MM.1S (cell line): ENCODE measurements at regions not wholly inside any gene's neighbourhood (a gene's known extent, or its start where the extent isn't known, plus 50 kb on each side); places are given as distances from the start of the nearest gene placed in this dataset.

Experiments used
- DNase-seq: peaks from one replicate; pipeline ENCODE4 v3.0.0-alpha.2; 2015
- H2AFZ ChIP-seq: fragments of 300-600 bp; sonication (generic); 2 replicates; pipeline ENCODE4 v1.6.0; 2016; ENCODE audit warnings: antibody characterized with exemption, low read length
- H3F3A ChIP-seq: fragments of 300-600 bp; sonication (generic); 2 replicates; pipeline ENCODE4 v1.6.1; 2016; ENCODE audit warnings: mild to moderate bottlenecking, antibody characterized with exemption, low read length, moderate library complexity, mixed read lengths; ENCODE audit not compliant: insufficient read depth
- H3K27ac ChIP-seq: fragments of 300-600 bp; sonication (generic); 2 replicates; pipeline ENCODE4 v1.5.1; 2016; ENCODE audit warnings: mild to moderate bottlenecking, low read length
- H3K27me3 ChIP-seq: fragments of 300-600 bp; sonication (generic); replicated peaks from 2 replicates; pipeline ENCODE4 v1.6.0; 2016; ENCODE audit warnings: low read length; ENCODE audit not compliant: insufficient read depth
- H3K36me3 ChIP-seq: fragments of 300-600 bp; sonication (generic); replicated peaks from 2 replicates; pipeline ENCODE4 v1.6.1; 2016; ENCODE audit warnings: mild to moderate bottlenecking, low read length, mixed read lengths; ENCODE audit not compliant: insufficient read depth
- H3K4me1 ChIP-seq: fragments of 300-600 bp; sonication (generic); 2 replicates; pipeline ENCODE4 v1.6.1; 2016; ENCODE audit warnings: low read length, mixed read lengths
- H3K4me2 ChIP-seq: fragments of 300-600 bp; sonication (generic); 2 replicates; pipeline ENCODE4 v1.6.0; 2016; ENCODE audit warnings: low read depth, low read length
- H3K4me3 ChIP-seq: fragments of 300-600 bp; sonication (generic); 2 replicates; pipeline ENCODE4 v1.5.1; 2016; ENCODE audit warnings: low read length, mixed read lengths
- H3K79me2 ChIP-seq: fragments of 300-600 bp; sonication (generic); 2 replicates; pipeline ENCODE4 v1.6.1; 2016; ENCODE audit warnings: mixed run types, low read length, mixed read lengths
- H3K9ac ChIP-seq: fragments of 300-600 bp; sonication (generic); 2 replicates; pipeline ENCODE4 v1.6.1; 2016; ENCODE audit warnings: low read length, mixed read lengths
- H3K9me2 ChIP-seq: fragments of 300-600 bp; sonication (generic); replicated peaks from 2 replicates; pipeline ENCODE4 v1.6.1; 2016; ENCODE audit warnings: mild to moderate bottlenecking, low read length, mixed read lengths; ENCODE audit not compliant: insufficient read depth
- H3K9me3 ChIP-seq: fragments of 300-600 bp; sonication (generic); replicated peaks from 2 replicates; pipeline ENCODE4 v1.6.1; 2016; ENCODE audit warnings: mild to moderate bottlenecking, low read length, mixed read lengths; ENCODE audit not compliant: insufficient read depth
- H4K20me1 ChIP-seq: fragments of 300-600 bp; sonication (generic); 2 replicates; pipeline ENCODE4 v1.6.1; 2016; ENCODE audit warnings: mild to moderate bottlenecking, low read length, moderate library complexity, mixed read lengths; ENCODE audit not compliant: insufficient read depth
- CTCF ChIP-seq: fragments of 300-600 bp; sonication (generic); IDR thresholded peaks from 2 replicates; pipeline ENCODE4 v1.5.1; 2016; ENCODE audit warnings: antibody characterized with exemption, low read length, mixed read lengths
- EZH2 ChIP-seq: fragments of 300-600 bp; sonication (generic); optimal IDR thresholded peaks from 2 replicates; pipeline ENCODE3; 2017; ENCODE audit warnings: low read depth, mild to moderate bottlenecking, antibody characterized with exemption, low read length, mixed read lengths
- EZH2phosphoT487 ChIP-seq: fragments of 300-600 bp; sonication (generic); IDR thresholded peaks from 2 replicates; pipeline ENCODE4 v1.6.1; 2018; ENCODE audit warnings: antibody characterized with exemption, low read length

GRCh38 chr2:42902939-42903709 lies 110.7 kb upstream of the HAAO start:
- no peak overlapping the region for H3K9ac ChIP-seq
- no peaks in the 10 kb centered on the region for H3K79me2 ChIP-seq
- no peak overlapping the region for H2AFZ ChIP-seq
- TF ChIP-seq CTCF, result no peak
- TF ChIP-seq EZH2phosphoT487, result no peak
- TF ChIP-seq EZH2, result no peak
- no peaks in the 10 kb centered on the region for H3K36me3 ChIP-seq
- H3K27ac ChIP-seq, result no peak overlapping the region
- H3K4me1 ChIP-seq, result peaks cover 11% of the 10 kb centered on the region
- H3K4me2 ChIP-seq, result no peak overlapping the region
- no peak overlapping the region for H3K4me3 ChIP-seq
- H3K27me3 ChIP-seq, result no peaks in the 10 kb centered on the region
- DNase-seq, result no peak
- H3F3A ChIP-seq, result no peaks in the 10 kb centered on the region
- H4K20me1 ChIP-seq, result no peaks in the 10 kb centered on the region
- no peaks in the 10 kb centered on the region for H3K9me3 ChIP-seq
- H3K9me2 ChIP-seq, result no peaks in the 10 kb centered on the region

GRCh38 chr2:42901076-42901640 lies 108.8 kb upstream of the HAAO start:
- DNase-seq, result no peak

GRCh38 chr2:42900289-42900891 lies 108.0 kb upstream of the HAAO start:
- no peak overlapping the region for H3K4me2 ChIP-seq
- no peaks in the 10 kb centered on the region for H4K20me1 ChIP-seq
- no peak for DNase-seq
- H3K4me3 ChIP-seq, result no peak overlapping the region
- no peaks in the 10 kb centered on the region for H3F3A ChIP-seq
- no peak overlapping the region for H3K9ac ChIP-seq
- no peaks in the 10 kb centered on the region for H3K36me3 ChIP-seq
- H3K9me2 ChIP-seq, result no peaks in the 10 kb centered on the region
- no peaks in the 10 kb centered on the region for H3K79me2 ChIP-seq
- H3K27me3 ChIP-seq, result no peaks in the 10 kb centered on the region
- no peak overlapping the region for H2AFZ ChIP-seq
- no peak overlapping the region for H3K27ac ChIP-seq
- H3K9me3 ChIP-seq, result no peaks in the 10 kb centered on the region
- no peak for TF ChIP-seq EZH2phosphoT487
- TF ChIP-seq EZH2, result no peak
- TF ChIP-seq CTCF, result no peak
- H3K4me1 ChIP-seq, result no peaks in the 10 kb centered on the region

More at GRCh38 chr2:42901076-42901640, 108.8 kb upstream of the HAAO start:
- Histone ChIP-seq H3K27ac (no peak overlapping the region), H3K9me2 (no peaks in the 10 kb centered on the region), H3K79me2 (no peaks in the 10 kb centered on the region), H3K9ac (no peak overlapping the region), H3K27me3 (no peaks in the 10 kb centered on the region), H3K36me3 (no peaks in the 10 kb centered on the region), H3K4me3 (no peak overlapping the region), H3F3A (no peaks in the 10 kb centered on the region), H3K4me1 (no peaks in the 10 kb centered on the region), H3K4me2 (no peak overlapping the region), H2AFZ (no peak overlapping the region), H3K9me3 (no peaks in the 10 kb centered on the region), H4K20me1 (no peaks in the 10 kb centered on the region)
- TF ChIP-seq EZH2, result no peak
- TF ChIP-seq EZH2phosphoT487, result no peak
- no peak for TF ChIP-seq CTCF
